ENCODE measurements at regions not wholly inside any gene's neighbourhood (a gene's known extent, or its start where the extent isn't known, plus 50 kb on each side); places are given as distances from the start of the nearest gene placed in this dataset.

GRCh38 chr2:63658176-63658968 is 69.6 kb downstream of the MDH1 start:
- DNase-seq, result no peak

GRCh38 chr2:63660060-63660459 is 71.3 kb downstream of the MDH1 start:
- DNase-seq, result no peak

GRCh38 chr2:63661076-63661475 is 72.3 kb downstream of the MDH1 start:
- no peak for DNase-seq

GRCh38 chr2:63662028-63662804 is 73.5 kb downstream of the MDH1 start:
- no peak for DNase-seq

GRCh38 chr2:63663013-63663864 is 74.5 kb downstream of the MDH1 start:
- DNase-seq, result no peak

- no peak for DNase-seq
Observed at GRCh38 chr2:63665091-63665490, 76.3 kb downstream of the MDH1 start.

GRCh38 chr2:63665846-63666475 is 77.2 kb downstream of the MDH1 start:
- DNase-seq, result no peak

GRCh38 chr2:63667132-63667700 is 78.5 kb downstream of the MDH1 start:
- DNase-seq, result no peak

GRCh38 chr2:63668000-63668399 is 79.2 kb downstream of the MDH1 start:
- DNase-seq, result no peak

GRCh38 chr2:63668466-63668865 is 79.7 kb downstream of the MDH1 start:
- DNase-seq, result no peak

- DNase-seq, result no peak
Observed at GRCh38 chr2:63669596-63669995, 80.8 kb downstream of the MDH1 start.

GRCh38 chr2:63673865-63674533 is 85.2 kb downstream of the MDH1 start:
- no peak for DNase-seq

- DNase-seq, result no peak
Observed at GRCh38 chr2:63675026-63675425, 86.3 kb downstream of the MDH1 start.

GRCh38 chr2:63676135-63676534 is 87.4 kb downstream of the MDH1 start:
- DNase-seq, result no peak

- no peak for DNase-seq
Observed at GRCh38 chr2:63678085-63678484, 89.3 kb downstream of the MDH1 start.

- DNase-seq, result no peak
Observed at GRCh38 chr2:63678551-63678950, 89.8 kb downstream of the MDH1 start.

- DNase-seq, result no peak
Observed at GRCh38 chr2:63679252-63679855, 90.6 kb downstream of the MDH1 start.

- no peak for DNase-seq
Observed at GRCh38 chr2:63680455-63680854, 91.7 kb downstream of the MDH1 start.

GRCh38 chr2:63681896-63682295 is 93.1 kb downstream of the MDH1 start:
- no peak for DNase-seq

- DNase-seq, result peak; percentile 29
Observed at GRCh38 chr2:63692002-63692606, 103.3 kb downstream of the MDH1 start.

GRCh38 chr2:63695583-63695982 is 106.8 kb downstream of the MDH1 start:
- no peak for DNase-seq

Measured in activated CD4-positive, alpha-beta T cell treated with anti-CD3 and anti-CD28 coated beads, Interleukin-10, Interleukin-2, amounts not matched to agents 100 ng/mL and 50 ng/mL, durations not matched to agents 16 hours and 8 hours (primary cell).